ENCODE measurements at regions not wholly inside any gene's neighbourhood (a gene's known extent, or its start where the extent isn't known, plus 50 kb on each side); places are given as distances from the start of the nearest gene placed in this dataset.

DNA sequence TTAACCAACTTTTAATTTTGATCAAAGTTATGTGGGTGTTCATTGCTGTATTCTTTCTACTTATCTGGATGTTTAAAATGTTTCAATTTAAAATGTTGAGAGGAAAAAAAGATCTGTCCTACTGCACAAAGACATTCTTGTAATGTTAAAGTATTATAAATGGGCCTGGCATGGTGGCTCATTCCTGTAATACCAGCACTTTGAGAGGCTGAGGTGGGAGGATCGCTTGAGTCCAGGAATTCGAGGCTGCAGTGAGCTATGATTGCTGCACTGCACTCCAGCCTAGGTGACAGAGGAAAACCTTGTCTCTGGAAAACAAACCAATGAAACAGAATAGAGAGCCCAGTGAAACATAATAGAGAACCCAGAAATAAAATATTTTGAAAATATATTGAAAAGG is 65.5 kb upstream of the LRRC8B start:
- H2BK120ac ChIP-seq (ENCODE audit: low read depth, low read length), result no peak overlapping the region
- no peaks in the 10 kb centered on the region for H3K9me3 ChIP-seq (replicated peaks in 1 of 2; ENCODE audit: control insufficient read depth in 2 of 2, insufficient read depth in 1 of 2, low read depth in 1 of 2, low read length in 2 of 2)
- H2BK5ac ChIP-seq (ENCODE audit: low read length), result no peak overlapping the region
- H2BK15ac ChIP-seq (ENCODE audit: low read length), result no peak overlapping the region
- no peak overlapping the region for H3K9ac ChIP-seq (ENCODE audit: low read depth, low read length, poor library complexity)
- H2BK12ac ChIP-seq (ENCODE audit: low read length), result no peak overlapping the region
- no peak overlapping the region for H3K18ac ChIP-seq (ENCODE audit: low read length)
- H2AFZ ChIP-seq (ENCODE audit: low read length), result no peak overlapping the region
- H3K36me3 ChIP-seq (replicated peaks in 1 of 2; ENCODE audit: control insufficient read depth in 2 of 2, insufficient read depth in 2 of 2, low read length in 2 of 2), result no peaks in the 10 kb centered on the region
- WGBS, 2 donors (ENCODE audit: extremely low coverage in 2 of 2, insufficient read length in 2 of 2, insufficient replicate concordance in 1 of 2), result no CpG with 5 or more reads among the region's 2 CpGs
- H4K8ac ChIP-seq (ENCODE audit: low read depth, low read length), result no peak overlapping the region
- H3K79me1 ChIP-seq (ENCODE audit: low read depth, low read length), result no peaks in the 10 kb centered on the region
- no peak overlapping the region for H3K4ac ChIP-seq (ENCODE audit: low read length)
- no peak overlapping the region for H3K27ac ChIP-seq (replicated peaks; ENCODE audit: low read length)
- no peak overlapping the region for H3K4me3 ChIP-seq (ENCODE audit: low read length in 2 of 2)
- H3K23ac ChIP-seq (ENCODE audit: low read depth, low read length, poor library complexity), result no peak overlapping the region
- H3K4me2 ChIP-seq (ENCODE audit: insufficient read depth, low read length, poor library complexity, severe bottlenecking), result no peak overlapping the region
- DNase-seq (ENCODE audit: low spot score), result no peak
- H3K27me3 ChIP-seq (ENCODE audit: control insufficient read depth in 3 of 3, insufficient read depth in 3 of 3, low read depth in 1 of 3, low read length in 3 of 3), result peaks cover 0 to 4% (median 0%) of the 10 kb centered on the region in 3 experiments
- H2AK5ac ChIP-seq (ENCODE audit: low read depth, low read length), result no peak overlapping the region
- peaks cover 0 to 4% of the 10 kb centered on the region in 2 donors for H3K4me1 ChIP-seq (ENCODE audit: control insufficient read depth in 2 of 2, insufficient read depth in 1 of 2, low read depth in 1 of 2, low read length in 2 of 2)
- no peak overlapping the region for H4K91ac ChIP-seq (ENCODE audit: low read depth, low read length, poor library complexity)
- no peak overlapping the region for H3K14ac ChIP-seq (ENCODE audit: low read length)

DNA sequence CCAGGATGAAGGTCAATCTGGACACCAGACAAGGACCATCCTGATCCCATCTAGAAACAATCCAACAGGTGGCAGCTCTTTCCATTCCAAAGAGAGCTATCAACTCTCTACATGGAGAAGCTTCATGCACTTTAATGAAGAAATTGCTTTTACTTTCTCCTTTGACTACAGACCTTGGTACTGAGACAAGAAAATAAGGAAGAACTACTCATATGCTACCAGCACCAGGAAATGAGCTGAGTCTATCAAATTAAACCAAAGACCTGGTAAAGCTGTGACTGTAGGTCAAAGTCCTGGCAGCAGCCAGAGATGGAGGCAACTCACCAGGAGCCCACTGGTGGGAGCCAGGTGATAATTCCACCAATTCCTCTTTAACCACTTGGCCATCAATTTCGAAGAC is 64.3 kb upstream of the LRRC8B start:
- H3K14ac ChIP-seq (ENCODE audit: low read length), result no peak overlapping the region
- no peak for DNase-seq (ENCODE audit: low spot score)
- no peak overlapping the region for H2AK5ac ChIP-seq (ENCODE audit: low read depth, low read length)
- no CpG with 5 or more reads among the region's 1 CpG for WGBS, 2 donors (ENCODE audit: extremely low coverage in 2 of 2, insufficient read length in 2 of 2, insufficient replicate concordance in 1 of 2)
- no peak overlapping the region for H3K4ac ChIP-seq (ENCODE audit: low read length)
- no peak overlapping the region for H3K4me2 ChIP-seq (ENCODE audit: insufficient read depth, low read length, poor library complexity, severe bottlenecking)
- no peaks in the 10 kb centered on the region for H3K36me3 ChIP-seq (replicated peaks in 1 of 2; ENCODE audit: control insufficient read depth in 2 of 2, insufficient read depth in 2 of 2, low read length in 2 of 2)
- H3K9ac ChIP-seq (ENCODE audit: low read depth, low read length, poor library complexity), result no peak overlapping the region
- no peak overlapping the region for H2BK15ac ChIP-seq (ENCODE audit: low read length)
- H3K27ac ChIP-seq (replicated peaks; ENCODE audit: low read length), result no peak overlapping the region
- H3K18ac ChIP-seq (ENCODE audit: low read length), result no peak overlapping the region
- no peak overlapping the region for H3K23ac ChIP-seq (ENCODE audit: low read depth, low read length, poor library complexity)
- H4K8ac ChIP-seq (ENCODE audit: low read depth, low read length), result no peak overlapping the region
- H4K91ac ChIP-seq (ENCODE audit: low read depth, low read length, poor library complexity), result no peak overlapping the region
- peaks cover 0 to 4% (median 0%) of the 10 kb centered on the region in 3 experiments for H3K27me3 ChIP-seq (ENCODE audit: control insufficient read depth in 3 of 3, insufficient read depth in 3 of 3, low read depth in 1 of 3, low read length in 3 of 3)
- H2BK120ac ChIP-seq (ENCODE audit: low read depth, low read length), result no peak overlapping the region
- H3K4me3 ChIP-seq (ENCODE audit: low read length in 2 of 2), result no peak overlapping the region
- H2AFZ ChIP-seq (ENCODE audit: low read length), result no peak overlapping the region
- H2BK12ac ChIP-seq (ENCODE audit: low read length), result no peak overlapping the region
- H2BK5ac ChIP-seq (ENCODE audit: low read length), result no peak overlapping the region
- H3K4me1 ChIP-seq (ENCODE audit: control insufficient read depth in 2 of 2, insufficient read depth in 1 of 2, low read depth in 1 of 2, low read length in 2 of 2), result peaks cover 0 to 4% of the 10 kb centered on the region in 2 donors
- no peaks in the 10 kb centered on the region for H3K9me3 ChIP-seq (replicated peaks in 1 of 2; ENCODE audit: control insufficient read depth in 2 of 2, insufficient read depth in 1 of 2, low read depth in 1 of 2, low read length in 2 of 2)
- H3K79me1 ChIP-seq (ENCODE audit: low read depth, low read length), result no peaks in the 10 kb centered on the region

DNA sequence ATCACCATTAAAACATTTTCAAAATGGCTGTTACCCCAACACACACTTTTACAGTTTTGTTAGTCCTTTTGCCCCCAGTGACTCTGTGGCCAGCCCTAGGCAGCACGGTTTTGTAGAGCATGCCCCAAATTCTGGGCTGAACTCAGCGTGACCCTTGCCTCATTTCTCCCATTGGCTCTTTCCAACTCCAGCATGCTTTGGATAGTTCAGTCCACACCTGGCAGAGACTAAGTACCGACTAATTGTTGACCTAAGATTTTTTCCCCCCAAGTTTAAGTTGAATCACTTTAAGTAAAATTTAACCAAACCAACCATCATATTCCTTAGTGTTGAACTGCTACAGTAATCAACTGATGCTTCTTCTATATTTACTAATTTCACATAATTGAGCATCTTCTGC is 62.4 kb upstream of the LRRC8B start:
- H3K36me3 ChIP-seq (replicated peaks in 1 of 2; ENCODE audit: control insufficient read depth in 2 of 2, insufficient read depth in 2 of 2, low read length in 2 of 2), result no peaks in the 10 kb centered on the region
- no peak overlapping the region for H3K18ac ChIP-seq (ENCODE audit: low read length)
- H2BK12ac ChIP-seq (ENCODE audit: low read length), result no peak overlapping the region
- WGBS, 2 donors (ENCODE audit: extremely low coverage in 2 of 2, insufficient read length in 2 of 2, insufficient replicate concordance in 1 of 2), result no CpG with 5 or more reads among the region's 3 CpGs
- H3K79me1 ChIP-seq (ENCODE audit: low read depth, low read length), result no peaks in the 10 kb centered on the region
- H3K9me3 ChIP-seq (replicated peaks in 1 of 2; ENCODE audit: control insufficient read depth in 2 of 2, insufficient read depth in 1 of 2, low read depth in 1 of 2, low read length in 2 of 2), result no peaks in the 10 kb centered on the region
- H2BK15ac ChIP-seq (ENCODE audit: low read length), result no peak overlapping the region
- H3K23ac ChIP-seq (ENCODE audit: low read depth, low read length, poor library complexity), result no peak overlapping the region
- H2BK5ac ChIP-seq (ENCODE audit: low read length), result no peak overlapping the region
- no peak overlapping the region for H3K14ac ChIP-seq (ENCODE audit: low read length)
- H3K4ac ChIP-seq (ENCODE audit: low read length), result no peak overlapping the region
- no peak overlapping the region for H4K91ac ChIP-seq (ENCODE audit: low read depth, low read length, poor library complexity)
- DNase-seq (ENCODE audit: low spot score), result no peak
- no peak overlapping the region for H4K8ac ChIP-seq (ENCODE audit: low read depth, low read length)
- H3K4me3 ChIP-seq (ENCODE audit: low read length in 2 of 2), result no peak overlapping the region
- H2AFZ ChIP-seq (ENCODE audit: low read length), result no peak overlapping the region
- no peaks in the 10 kb centered on the region for H3K4me1 ChIP-seq (ENCODE audit: control insufficient read depth in 2 of 2, insufficient read depth in 1 of 2, low read depth in 1 of 2, low read length in 2 of 2)
- H3K4me2 ChIP-seq (ENCODE audit: insufficient read depth, low read length, poor library complexity, severe bottlenecking), result no peak overlapping the region
- H2BK120ac ChIP-seq (ENCODE audit: low read depth, low read length), result no peak overlapping the region
- H2AK5ac ChIP-seq (ENCODE audit: low read depth, low read length), result no peak overlapping the region
- peaks cover 0 to 4% (median 0%) of the 10 kb centered on the region in 3 experiments for H3K27me3 ChIP-seq (ENCODE audit: control insufficient read depth in 3 of 3, insufficient read depth in 3 of 3, low read depth in 1 of 3, low read length in 3 of 3)
- no peak overlapping the region for H3K27ac ChIP-seq (replicated peaks; ENCODE audit: low read length)
- H3K9ac ChIP-seq (ENCODE audit: low read depth, low read length, poor library complexity), result no peak overlapping the region

DNA sequence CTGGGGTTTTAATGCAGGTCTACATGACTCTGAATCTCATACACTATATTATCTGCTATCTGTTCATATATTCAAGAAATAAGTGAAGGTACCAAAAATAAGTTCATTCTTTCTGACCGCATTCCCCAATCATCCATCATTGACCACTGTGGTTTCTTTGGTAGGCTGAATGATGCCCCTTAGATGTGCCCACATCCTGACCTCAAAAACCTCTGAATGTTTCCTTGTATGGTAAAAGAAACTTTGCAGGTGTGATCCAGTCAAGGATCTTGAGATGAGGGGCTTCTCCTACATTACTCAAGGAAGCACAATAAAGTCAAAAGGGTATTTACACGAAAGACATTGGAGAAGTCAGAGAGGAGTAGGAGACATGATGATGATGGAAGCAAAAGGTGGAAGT is 60.6 kb upstream of the LRRC8B start:
- Histone ChIP-seq H4K91ac (ENCODE audit: low read depth, low read length, poor library complexity) (no peak overlapping the region), H2BK12ac (ENCODE audit: low read length) (no peak overlapping the region), H4K8ac (ENCODE audit: low read depth, low read length) (no peak overlapping the region), H2AK5ac (ENCODE audit: low read depth, low read length) (no peak overlapping the region), H2BK5ac (ENCODE audit: low read length) (no peak overlapping the region), H3K4me3 (ENCODE audit: low read length in 2 of 2) (no peak overlapping the region), H3K4ac (ENCODE audit: low read length) (no peak overlapping the region), H2BK15ac (ENCODE audit: low read length) (no peak overlapping the region), H3K23ac (ENCODE audit: low read depth, low read length, poor library complexity) (no peak overlapping the region), H3K27ac (replicated peaks; ENCODE audit: low read length) (no peak overlapping the region), H2AFZ (ENCODE audit: low read length) (no peak overlapping the region), H3K14ac (ENCODE audit: low read length) (no peak overlapping the region), H3K4me2 (ENCODE audit: insufficient read depth, low read length, poor library complexity, severe bottlenecking) (no peak overlapping the region), H2BK120ac (ENCODE audit: low read depth, low read length) (no peak overlapping the region), H3K36me3 (replicated peaks in 1 of 2; ENCODE audit: control insufficient read depth in 2 of 2, insufficient read depth in 2 of 2, low read length in 2 of 2) (no peaks in the 10 kb centered on the region), H3K9me3 (replicated peaks in 1 of 2; ENCODE audit: control insufficient read depth in 2 of 2, insufficient read depth in 1 of 2, low read depth in 1 of 2, low read length in 2 of 2) (no peaks in the 10 kb centered on the region), H3K9ac (ENCODE audit: low read depth, low read length, poor library complexity) (no peak overlapping the region), H3K4me1 (ENCODE audit: control insufficient read depth in 2 of 2, insufficient read depth in 1 of 2, low read depth in 1 of 2, low read length in 2 of 2) (no peaks in the 10 kb centered on the region), H3K18ac (ENCODE audit: low read length) (no peak overlapping the region), H3K27me3 (ENCODE audit: control insufficient read depth in 3 of 3, insufficient read depth in 3 of 3, low read depth in 1 of 3, low read length in 3 of 3) (peaks cover 0 to 4% (median 0%) of the 10 kb centered on the region in 3 experiments), H3K79me1 (ENCODE audit: low read depth, low read length) (no peaks in the 10 kb centered on the region)
- WGBS, 2 donors (ENCODE audit: extremely low coverage in 2 of 2, insufficient read length in 2 of 2, insufficient replicate concordance in 1 of 2), result no CpG with 5 or more reads among the region's 2 CpGs
- DNase-seq (ENCODE audit: low spot score), result no peak

Data from neuronal stem cell (in vitro differentiated cells).